A549 (cell line): ENCODE measurements at regions not wholly inside any gene's neighbourhood (a gene's known extent, or its start where the extent isn't known, plus 50 kb on each side); places are given as distances from the start of the nearest gene placed in this dataset.

Experiments used
- BHLHE40 ChIP-seq: IDR thresholded peaks from 2 replicates; pipeline ENCODE4 v1.6.1; 2012; ENCODE audit warnings: low read depth, low read length, inconsistent platforms
- CEBPB ChIP-seq, 2 experiments: fragments of >200 bp in 1 of 2; sonication (Bioruptor Twin) in 1 of 2; formaldehyde crosslinking in 1 of 2; IDR thresholded peaks; 2 replicates each; pipeline ENCODE4 v1.6.1; 2012 to 2016
- CHD2 ChIP-seq: fragments of 150-350 bp; IDR thresholded peaks from 2 replicates; pipeline ENCODE4 v1.6.1; 2014; ENCODE audit warnings: low read length; ENCODE audit not compliant: partially characterized antibody
- EHMT2 ChIP-seq: fragments of 200-600 bp; sonication (generic); IDR thresholded peaks from 2 replicates; pipeline ENCODE4 v1.6.1; 2016; ENCODE audit warnings: antibody characterized with exemption, low read depth, mild to moderate bottlenecking, moderate library complexity
- EP300 ChIP-seq, 2 experiments: fragments of >200 bp; sonication (Bioruptor Twin); formaldehyde crosslinking; IDR thresholded peaks; 2 replicates in 1 of 2; 3 replicates in 1 of 2; pipeline ENCODE4 v1.6.1; 2016 to 2017
- HDAC2 ChIP-seq: fragments of 200-600 bp; sonication (generic); IDR thresholded peaks from 2 replicates; pipeline ENCODE4 v1.6.1; 2016
- POLR2A ChIP-seq: IDR thresholded peaks from 2 replicates; pipeline ENCODE4 v1.6.1; 2012; ENCODE audit warnings: mild to moderate bottlenecking, low read length
- RAD21 ChIP-seq, 2 experiments: fragments of >200 bp in 1 of 2; sonication (Bioruptor Twin) in 1 of 2; formaldehyde crosslinking in 1 of 2; IDR thresholded peaks in 1 of 2; conservative IDR thresholded peaks in 1 of 2; 2 replicates in 1 of 2; 3 replicates in 1 of 2; pipeline ENCODE4 v1.6.1; 2012 to 2018; ENCODE audit warnings: inconsistent platforms in 1 of 2
- RNF2 ChIP-seq: fragments of 200-600 bp; sonication (generic); IDR thresholded peaks from 2 replicates; pipeline ENCODE4 v1.6.1; 2016; ENCODE audit warnings: low read depth, mild to moderate bottlenecking, antibody characterized with exemption, moderate library complexity, borderline replicate concordance
- TF ChIP-seq, protein P1 (sequence below): fragments of >200 bp; sonication (Bioruptor Twin); formaldehyde crosslinking; IDR thresholded peaks from 3 replicates; pipeline ENCODE4 v1.5.1; 2016
- TF ChIP-seq, protein P2 (sequence below): IDR thresholded peaks from 2 replicates; pipeline ENCODE4 v1.6.1; 2012
- TF ChIP-seq, protein P3 (sequence below): fragments of 450-650 bp; IDR thresholded peaks from 2 replicates; pipeline ENCODE4 v1.6.1; 2014; ENCODE audit warnings: antibody characterized with exemption
- TF ChIP-seq, protein P4 (sequence below): IDR thresholded peaks from 2 replicates; pipeline ENCODE4 v1.6.1; 2012

DNA sequence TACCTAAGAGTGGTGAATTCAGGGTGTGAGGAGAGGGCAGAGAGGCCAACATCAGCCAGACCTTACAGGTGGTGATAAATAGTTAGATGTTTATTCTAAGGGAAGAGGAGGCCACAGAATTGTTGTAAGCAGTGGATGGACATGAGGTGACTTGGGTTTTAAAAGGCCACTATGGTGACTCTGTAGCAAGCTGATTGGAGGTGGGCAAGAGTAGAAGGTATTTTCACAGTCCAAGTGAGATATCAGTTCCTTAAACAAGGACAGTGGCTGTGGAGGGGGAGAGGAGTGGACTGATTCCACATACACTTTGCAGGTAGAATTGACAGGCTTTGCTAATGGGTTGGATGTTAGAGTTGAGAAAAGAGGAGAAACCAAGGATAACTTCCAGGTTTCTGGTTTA is 60.8 kb upstream of the CLDN14 start:
- TF ChIP-seq CHD2 (no peak), HDAC2 (no peak), EP300 (IDR thresholded peaks at IDR 0.05) (no peak), RNF2 (no peak), BHLHE40 (no peak), POLR2A (no peak), RAD21 (conservative IDR thresholded peaks at IDR 0.05 in 1 of 2, IDR thresholded peaks at IDR 0.05 in 1 of 2) (no peak), CEBPB (IDR thresholded peaks at IDR 0.05) (no peak), EHMT2 (no peak)
- TF ChIP-seq, protein P1, sequence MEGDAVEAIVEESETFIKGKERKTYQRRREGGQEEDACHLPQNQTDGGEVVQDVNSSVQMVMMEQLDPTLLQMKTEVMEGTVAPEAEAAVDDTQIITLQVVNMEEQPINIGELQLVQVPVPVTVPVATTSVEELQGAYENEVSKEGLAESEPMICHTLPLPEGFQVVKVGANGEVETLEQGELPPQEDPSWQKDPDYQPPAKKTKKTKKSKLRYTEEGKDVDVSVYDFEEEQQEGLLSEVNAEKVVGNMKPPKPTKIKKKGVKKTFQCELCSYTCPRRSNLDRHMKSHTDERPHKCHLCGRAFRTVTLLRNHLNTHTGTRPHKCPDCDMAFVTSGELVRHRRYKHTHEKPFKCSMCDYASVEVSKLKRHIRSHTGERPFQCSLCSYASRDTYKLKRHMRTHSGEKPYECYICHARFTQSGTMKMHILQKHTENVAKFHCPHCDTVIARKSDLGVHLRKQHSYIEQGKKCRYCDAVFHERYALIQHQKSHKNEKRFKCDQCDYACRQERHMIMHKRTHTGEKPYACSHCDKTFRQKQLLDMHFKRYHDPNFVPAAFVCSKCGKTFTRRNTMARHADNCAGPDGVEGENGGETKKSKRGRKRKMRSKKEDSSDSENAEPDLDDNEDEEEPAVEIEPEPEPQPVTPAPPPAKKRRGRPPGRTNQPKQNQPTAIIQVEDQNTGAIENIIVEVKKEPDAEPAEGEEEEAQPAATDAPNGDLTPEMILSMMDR = no peak
- TF ChIP-seq, protein P2, sequence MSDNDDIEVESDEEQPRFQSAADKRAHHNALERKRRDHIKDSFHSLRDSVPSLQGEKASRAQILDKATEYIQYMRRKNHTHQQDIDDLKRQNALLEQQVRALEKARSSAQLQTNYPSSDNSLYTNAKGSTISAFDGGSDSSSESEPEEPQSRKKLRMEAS = no peak
- TF ChIP-seq, protein P3, sequence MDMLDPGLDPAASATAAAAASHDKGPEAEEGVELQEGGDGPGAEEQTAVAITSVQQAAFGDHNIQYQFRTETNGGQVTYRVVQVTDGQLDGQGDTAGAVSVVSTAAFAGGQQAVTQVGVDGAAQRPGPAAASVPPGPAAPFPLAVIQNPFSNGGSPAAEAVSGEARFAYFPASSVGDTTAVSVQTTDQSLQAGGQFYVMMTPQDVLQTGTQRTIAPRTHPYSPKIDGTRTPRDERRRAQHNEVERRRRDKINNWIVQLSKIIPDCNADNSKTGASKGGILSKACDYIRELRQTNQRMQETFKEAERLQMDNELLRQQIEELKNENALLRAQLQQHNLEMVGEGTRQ = no peak
- TF ChIP-seq, protein P4, sequence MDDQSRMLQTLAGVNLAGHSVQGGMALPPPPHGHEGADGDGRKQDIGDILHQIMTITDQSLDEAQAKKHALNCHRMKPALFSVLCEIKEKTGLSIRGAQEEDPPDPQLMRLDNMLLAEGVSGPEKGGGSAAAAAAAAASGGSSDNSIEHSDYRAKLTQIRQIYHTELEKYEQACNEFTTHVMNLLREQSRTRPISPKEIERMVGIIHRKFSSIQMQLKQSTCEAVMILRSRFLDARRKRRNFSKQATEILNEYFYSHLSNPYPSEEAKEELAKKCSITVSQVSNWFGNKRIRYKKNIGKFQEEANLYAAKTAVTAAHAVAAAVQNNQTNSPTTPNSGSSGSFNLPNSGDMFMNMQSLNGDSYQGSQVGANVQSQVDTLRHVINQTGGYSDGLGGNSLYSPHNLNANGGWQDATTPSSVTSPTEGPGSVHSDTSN = no peak
